K562 (cell line): ENCODE measurements at regions not wholly inside any gene's neighbourhood (a gene's known extent, or its start where the extent isn't known, plus 50 kb on each side); places are given as distances from the start of the nearest gene placed in this dataset.

Experiments used
- E2F4 ChIP-seq: sonication (generic); formaldehyde crosslinking; IDR thresholded peaks from 2 replicates; pipeline ENCODE4 v1.8.0; 2022; ENCODE audit warnings: mild to moderate bottlenecking, low read depth, missing genetic modification reagents
- HMGXB4 ChIP-seq: sonication (generic); formaldehyde crosslinking; IDR thresholded peaks from 2 replicates; pipeline ENCODE4 v1.8.1; 2023; ENCODE audit warnings: mild to moderate bottlenecking, missing genetic modification reagents
- JUN ChIP-seq, 2 experiments: sonication (generic) in 1 of 2; formaldehyde crosslinking in 1 of 2; IDR thresholded peaks; 2 replicates each; pipeline versions ENCODE4 v1.6.1 to v1.8.0; 2012 to 2022; ENCODE audit warnings: borderline replicate concordance in 2 of 2, mild to moderate bottlenecking in 2 of 2, improper control_type of control experiment in 1 of 2, low read depth in 1 of 2, low read length in 1 of 2, missing genetic modification reagents in 1 of 2
- POLR2A ChIP-seq: fragments of 450-650 bp; conservative IDR thresholded peaks from 2 replicates; pipeline ENCODE4 v1.6.1; 2016
- USF2 ChIP-seq: sonication (generic); formaldehyde crosslinking; IDR thresholded peaks from 2 replicates; pipeline ENCODE4 v1.5.0; 2020; ENCODE audit warnings: missing genetic modification reagents
- YBX1 ChIP-seq: fragments of 450-650 bp; IDR thresholded peaks from 2 replicates; pipeline ENCODE4 v1.7.1; 2016; ENCODE audit warnings: mild to moderate bottlenecking
- ZBTB1 ChIP-seq: sonication (generic); formaldehyde crosslinking; IDR thresholded peaks from 2 replicates; pipeline ENCODE4 v1.8.1; 2023; ENCODE audit warnings: missing genetic modification reagents, low read depth, mild to moderate bottlenecking, borderline replicate concordance
- TF ChIP-seq, protein P1 (sequence below), 3 experiments: IDR thresholded peaks in 2 of 3; conservative IDR thresholded peaks in 1 of 3; 2 replicates each; pipeline ENCODE4 v1.5.1; 2011 to 2012; ENCODE audit warnings: low read length in 3 of 3, mild to moderate bottlenecking in 3 of 3, control low read depth in 2 of 3, improper control_type of control experiment in 1 of 3, inconsistent platforms in 1 of 3, low read depth in 1 of 3, mixed read lengths in 1 of 3, moderate library complexity in 1 of 3; ENCODE audit not compliant: insufficient read depth in 2 of 3

- TF ChIP-seq USF2 (CRISPR knock-in tag) (no peak), HMGXB4 (CRISPR knock-in tag) (no peak), YBX1 (no peak), POLR2A (no peak), ZBTB1 (no peak), E2F4 (CRISPR knock-in tag) (no peak), JUN (IDR thresholded peaks at IDR 0.05; ENCODE audit: borderline replicate concordance, low read depth, low read length) (no peak), JUN (CRISPR knock-in tag; IDR thresholded peaks at IDR 0.05; ENCODE audit: borderline replicate concordance) (no peak)
- TF ChIP-seq, protein P1, sequence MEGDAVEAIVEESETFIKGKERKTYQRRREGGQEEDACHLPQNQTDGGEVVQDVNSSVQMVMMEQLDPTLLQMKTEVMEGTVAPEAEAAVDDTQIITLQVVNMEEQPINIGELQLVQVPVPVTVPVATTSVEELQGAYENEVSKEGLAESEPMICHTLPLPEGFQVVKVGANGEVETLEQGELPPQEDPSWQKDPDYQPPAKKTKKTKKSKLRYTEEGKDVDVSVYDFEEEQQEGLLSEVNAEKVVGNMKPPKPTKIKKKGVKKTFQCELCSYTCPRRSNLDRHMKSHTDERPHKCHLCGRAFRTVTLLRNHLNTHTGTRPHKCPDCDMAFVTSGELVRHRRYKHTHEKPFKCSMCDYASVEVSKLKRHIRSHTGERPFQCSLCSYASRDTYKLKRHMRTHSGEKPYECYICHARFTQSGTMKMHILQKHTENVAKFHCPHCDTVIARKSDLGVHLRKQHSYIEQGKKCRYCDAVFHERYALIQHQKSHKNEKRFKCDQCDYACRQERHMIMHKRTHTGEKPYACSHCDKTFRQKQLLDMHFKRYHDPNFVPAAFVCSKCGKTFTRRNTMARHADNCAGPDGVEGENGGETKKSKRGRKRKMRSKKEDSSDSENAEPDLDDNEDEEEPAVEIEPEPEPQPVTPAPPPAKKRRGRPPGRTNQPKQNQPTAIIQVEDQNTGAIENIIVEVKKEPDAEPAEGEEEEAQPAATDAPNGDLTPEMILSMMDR (IDR thresholded peaks at IDR 0.05 in 2 of 3, conservative IDR thresholded peaks at IDR 0.05 in 1 of 3; ENCODE audit: insufficient read depth in 2 of 3, low read depth in 1 of 3, low read length in 3 of 3) = no peak
Measured at GRCh38 chr19:31956771-31957392, 388.5 kb upstream of the ZNF507 start.
